ENCODE measurements at regions not wholly inside any gene's neighbourhood (a gene's known extent, or its start where the extent isn't known, plus 50 kb on each side); places are given as distances from the start of the nearest gene placed in this dataset.

DNA sequence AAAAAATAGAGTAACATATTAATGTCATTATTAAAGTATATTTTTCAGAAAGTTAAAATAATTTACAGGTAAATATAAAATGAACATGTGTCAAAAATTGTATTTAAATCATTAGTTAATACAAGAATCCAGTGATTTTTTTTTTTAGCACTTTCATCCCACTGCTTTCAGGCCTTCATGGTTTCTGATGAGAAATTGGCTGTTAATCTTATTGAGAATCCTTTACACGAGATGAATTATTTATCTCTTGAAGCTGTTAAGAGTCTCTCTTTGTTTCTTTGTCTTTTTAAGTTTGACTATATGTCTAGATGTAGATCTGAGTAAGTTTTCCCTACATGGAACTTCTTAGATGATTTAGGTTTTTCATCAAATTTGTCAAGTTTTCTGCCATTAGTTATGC, 578.5 kb upstream of the KCND2 start:
- Histone ChIP-seq H3K36me3 (ENCODE audit: insufficient read depth, low read length) (no peaks in the 10 kb centered on the region), H3K27me3 (ENCODE audit: insufficient read depth, low read length, poor library complexity, severe bottlenecking) (no peaks in the 10 kb centered on the region), H3K9me2 (replicated peaks; ENCODE audit: low read depth, low read length) (no peaks in the 10 kb centered on the region), H4K20me1 (ENCODE audit: insufficient read depth, low read length, poor library complexity, severe bottlenecking) (no peaks in the 10 kb centered on the region), H3K9me3 (ENCODE audit: insufficient read depth, low read depth, low read length) (no peaks in the 10 kb centered on the region), H3K4me2 (ENCODE audit: low read depth, low read length, poor library complexity, severe bottlenecking) (no peak overlapping the region), H3K9ac (ENCODE audit: low read depth, low read length, poor library complexity, severe bottlenecking) (no peak overlapping the region), H3F3A (ENCODE audit: low read depth) (no peaks in the 10 kb centered on the region), H3K4me1 (ENCODE audit: insufficient read depth, low read length, poor library complexity, severe bottlenecking) (no peaks in the 10 kb centered on the region), H3K79me2 (ENCODE audit: insufficient read depth, low read length) (no peaks in the 10 kb centered on the region), H2AFZ (ENCODE audit: low read length) (no peak overlapping the region), H3K4me3 (ENCODE audit: low read length, poor library complexity, severe bottlenecking) (no peak overlapping the region)
- no peak for TF ChIP-seq EZH2phosphoT487 (IDR thresholded peaks at IDR 0.05; ENCODE audit: borderline replicate concordance)
- TF ChIP-seq, protein P1, sequence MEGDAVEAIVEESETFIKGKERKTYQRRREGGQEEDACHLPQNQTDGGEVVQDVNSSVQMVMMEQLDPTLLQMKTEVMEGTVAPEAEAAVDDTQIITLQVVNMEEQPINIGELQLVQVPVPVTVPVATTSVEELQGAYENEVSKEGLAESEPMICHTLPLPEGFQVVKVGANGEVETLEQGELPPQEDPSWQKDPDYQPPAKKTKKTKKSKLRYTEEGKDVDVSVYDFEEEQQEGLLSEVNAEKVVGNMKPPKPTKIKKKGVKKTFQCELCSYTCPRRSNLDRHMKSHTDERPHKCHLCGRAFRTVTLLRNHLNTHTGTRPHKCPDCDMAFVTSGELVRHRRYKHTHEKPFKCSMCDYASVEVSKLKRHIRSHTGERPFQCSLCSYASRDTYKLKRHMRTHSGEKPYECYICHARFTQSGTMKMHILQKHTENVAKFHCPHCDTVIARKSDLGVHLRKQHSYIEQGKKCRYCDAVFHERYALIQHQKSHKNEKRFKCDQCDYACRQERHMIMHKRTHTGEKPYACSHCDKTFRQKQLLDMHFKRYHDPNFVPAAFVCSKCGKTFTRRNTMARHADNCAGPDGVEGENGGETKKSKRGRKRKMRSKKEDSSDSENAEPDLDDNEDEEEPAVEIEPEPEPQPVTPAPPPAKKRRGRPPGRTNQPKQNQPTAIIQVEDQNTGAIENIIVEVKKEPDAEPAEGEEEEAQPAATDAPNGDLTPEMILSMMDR (conservative IDR thresholded peaks at IDR 0.05; ENCODE audit: low read length): no peak

DNA sequence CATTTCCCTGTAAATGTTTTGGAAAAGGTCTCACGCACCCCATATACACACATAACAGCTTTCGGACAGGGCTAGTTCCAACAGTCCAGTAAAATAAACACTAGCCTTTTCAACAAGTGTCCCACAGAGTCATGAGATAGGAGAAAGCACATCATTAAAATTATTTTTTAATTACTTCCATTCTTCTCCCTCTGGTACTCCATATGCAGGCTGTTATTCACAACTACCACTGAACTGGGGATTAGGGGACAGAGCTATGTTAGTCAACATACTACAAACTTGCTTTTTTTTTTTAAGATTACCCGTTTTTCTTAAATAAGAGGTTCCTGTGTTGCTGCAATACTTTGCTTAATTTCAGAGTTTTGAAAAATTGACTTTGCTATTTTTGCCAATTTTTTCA, 576.6 kb upstream of the KCND2 start:
- no peaks in the 10 kb centered on the region for H3K9me2 ChIP-seq (replicated peaks; ENCODE audit: low read depth, low read length)
- H3K4me3 ChIP-seq (ENCODE audit: low read length, poor library complexity, severe bottlenecking): no peak overlapping the region
- H3K4me2 ChIP-seq (ENCODE audit: low read depth, low read length, poor library complexity, severe bottlenecking): no peak overlapping the region
- no peaks in the 10 kb centered on the region for H3K36me3 ChIP-seq (ENCODE audit: insufficient read depth, low read length)
- H2AFZ ChIP-seq (ENCODE audit: low read length): no peak overlapping the region
- no peak overlapping the region for H3K9ac ChIP-seq (ENCODE audit: low read depth, low read length, poor library complexity, severe bottlenecking)
- no peaks in the 10 kb centered on the region for H3K9me3 ChIP-seq (ENCODE audit: insufficient read depth, low read depth, low read length)
- no peaks in the 10 kb centered on the region for H3F3A ChIP-seq (ENCODE audit: low read depth)
- no peaks in the 10 kb centered on the region for H4K20me1 ChIP-seq (ENCODE audit: insufficient read depth, low read length, poor library complexity, severe bottlenecking)
- no peaks in the 10 kb centered on the region for H3K79me2 ChIP-seq (ENCODE audit: insufficient read depth, low read length)
- no peaks in the 10 kb centered on the region for H3K4me1 ChIP-seq (ENCODE audit: insufficient read depth, low read length, poor library complexity, severe bottlenecking)
- TF ChIP-seq, protein P1 (conservative IDR thresholded peaks at IDR 0.05; ENCODE audit: low read length): no peak
- no peak for TF ChIP-seq EZH2phosphoT487 (IDR thresholded peaks at IDR 0.05; ENCODE audit: borderline replicate concordance)
- no peaks in the 10 kb centered on the region for H3K27me3 ChIP-seq (ENCODE audit: insufficient read depth, low read length, poor library complexity, severe bottlenecking)

DNA sequence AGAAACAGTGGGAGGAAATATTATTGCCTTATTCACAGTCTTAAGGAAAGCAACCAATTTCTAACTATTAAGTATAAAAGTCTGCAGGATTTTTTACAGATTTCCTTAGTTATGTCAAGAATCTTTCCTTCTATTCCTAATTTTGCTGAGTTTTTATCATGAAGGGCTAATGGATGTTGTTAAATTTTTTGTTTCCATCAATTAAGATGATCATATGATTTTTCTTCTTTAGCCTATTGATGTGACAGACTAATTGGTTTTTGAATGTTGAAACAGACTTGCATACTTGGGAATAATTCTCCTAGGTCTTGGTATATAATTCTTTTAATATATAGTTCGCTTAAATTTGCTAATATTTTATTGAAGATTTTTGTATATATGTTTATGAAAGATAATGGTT, 569.1 kb upstream of the KCND2 start:
- Histone ChIP-seq H3F3A (ENCODE audit: low read depth) (no peaks in the 10 kb centered on the region), H3K4me3 (ENCODE audit: low read length, poor library complexity, severe bottlenecking) (no peak overlapping the region), H3K9ac (ENCODE audit: low read depth, low read length, poor library complexity, severe bottlenecking) (no peak overlapping the region), H3K4me1 (ENCODE audit: insufficient read depth, low read length, poor library complexity, severe bottlenecking) (no peaks in the 10 kb centered on the region), H3K36me3 (ENCODE audit: insufficient read depth, low read length) (no peaks in the 10 kb centered on the region), H4K20me1 (ENCODE audit: insufficient read depth, low read length, poor library complexity, severe bottlenecking) (no peaks in the 10 kb centered on the region), H2AFZ (ENCODE audit: low read length) (no peak overlapping the region), H3K9me2 (replicated peaks; ENCODE audit: low read depth, low read length) (no peaks in the 10 kb centered on the region), H3K27me3 (ENCODE audit: insufficient read depth, low read length, poor library complexity, severe bottlenecking) (no peaks in the 10 kb centered on the region), H3K9me3 (ENCODE audit: insufficient read depth, low read depth, low read length) (no peaks in the 10 kb centered on the region), H3K79me2 (ENCODE audit: insufficient read depth, low read length) (no peaks in the 10 kb centered on the region), H3K4me2 (ENCODE audit: low read depth, low read length, poor library complexity, severe bottlenecking) (no peak overlapping the region)
- TF ChIP-seq, protein P1 (conservative IDR thresholded peaks at IDR 0.05; ENCODE audit: low read length): no peak
- no peak for TF ChIP-seq EZH2phosphoT487 (IDR thresholded peaks at IDR 0.05; ENCODE audit: borderline replicate concordance)

All from Loucy (cell line).